ENCODE measurements at regions not wholly inside any gene's neighbourhood (a gene's known extent, or its start where the extent isn't known, plus 50 kb on each side); places are given as distances from the start of the nearest gene placed in this dataset.

GRCh38 chr6:120431841-120432240, 902.4 kb downstream of the TBC1D32 start:
- DNase-seq (ENCODE audit: low read depth in 2 of 2), result no peak
- H4K20me1 ChIP-seq (ENCODE audit: control insufficient read depth, extremely low read depth, insufficient read depth, low read length), result no peaks in the 10 kb centered on the region
- TF ChIP-seq, protein P1, sequence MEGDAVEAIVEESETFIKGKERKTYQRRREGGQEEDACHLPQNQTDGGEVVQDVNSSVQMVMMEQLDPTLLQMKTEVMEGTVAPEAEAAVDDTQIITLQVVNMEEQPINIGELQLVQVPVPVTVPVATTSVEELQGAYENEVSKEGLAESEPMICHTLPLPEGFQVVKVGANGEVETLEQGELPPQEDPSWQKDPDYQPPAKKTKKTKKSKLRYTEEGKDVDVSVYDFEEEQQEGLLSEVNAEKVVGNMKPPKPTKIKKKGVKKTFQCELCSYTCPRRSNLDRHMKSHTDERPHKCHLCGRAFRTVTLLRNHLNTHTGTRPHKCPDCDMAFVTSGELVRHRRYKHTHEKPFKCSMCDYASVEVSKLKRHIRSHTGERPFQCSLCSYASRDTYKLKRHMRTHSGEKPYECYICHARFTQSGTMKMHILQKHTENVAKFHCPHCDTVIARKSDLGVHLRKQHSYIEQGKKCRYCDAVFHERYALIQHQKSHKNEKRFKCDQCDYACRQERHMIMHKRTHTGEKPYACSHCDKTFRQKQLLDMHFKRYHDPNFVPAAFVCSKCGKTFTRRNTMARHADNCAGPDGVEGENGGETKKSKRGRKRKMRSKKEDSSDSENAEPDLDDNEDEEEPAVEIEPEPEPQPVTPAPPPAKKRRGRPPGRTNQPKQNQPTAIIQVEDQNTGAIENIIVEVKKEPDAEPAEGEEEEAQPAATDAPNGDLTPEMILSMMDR (conservative IDR thresholded peaks at IDR 0.05 in 1 of 2, IDR thresholded peaks at IDR 0.05 in 1 of 2; ENCODE audit: low read depth in 1 of 2, low read length in 2 of 2), result no peak
- no peak for TF ChIP-seq EZH2 (IDR thresholded peaks at IDR 0.05; ENCODE audit: low read length, missing control alignments)
- no peaks in the 10 kb centered on the region for H3K4me1 ChIP-seq (ENCODE audit: control insufficient read depth, extremely low read depth, insufficient read depth, low read length)
- H3K4me3 ChIP-seq (replicated peaks in 1 of 4; ENCODE audit: control extremely low read depth in 1 of 4, insufficient read depth in 1 of 4, low read depth in 3 of 4, low read length in 4 of 4), result no peak overlapping the region
- H3K9ac ChIP-seq (ENCODE audit: insufficient read depth, low read length), result no peak overlapping the region
- no peaks in the 10 kb centered on the region for H3K27me3 ChIP-seq (ENCODE audit: control insufficient read depth, insufficient read depth, low read length)
- no peaks in the 10 kb centered on the region for H3K36me3 ChIP-seq (ENCODE audit: control insufficient read depth, insufficient read depth, low read length)
- no peak overlapping the region for H3K27ac ChIP-seq (ENCODE audit: insufficient read depth, low read length)
- H3K4me2 ChIP-seq (ENCODE audit: extremely low read depth, insufficient read depth, low read length), result no peak overlapping the region
- no peaks in the 10 kb centered on the region for H3K9me3 ChIP-seq (ENCODE audit: control insufficient read depth, insufficient read depth, low read depth, low read length)
- H3K79me2 ChIP-seq (ENCODE audit: control insufficient read depth, insufficient read depth, low read length), result no peaks in the 10 kb centered on the region
- no peak overlapping the region for H2AFZ ChIP-seq (ENCODE audit: low read length)

DNA sequence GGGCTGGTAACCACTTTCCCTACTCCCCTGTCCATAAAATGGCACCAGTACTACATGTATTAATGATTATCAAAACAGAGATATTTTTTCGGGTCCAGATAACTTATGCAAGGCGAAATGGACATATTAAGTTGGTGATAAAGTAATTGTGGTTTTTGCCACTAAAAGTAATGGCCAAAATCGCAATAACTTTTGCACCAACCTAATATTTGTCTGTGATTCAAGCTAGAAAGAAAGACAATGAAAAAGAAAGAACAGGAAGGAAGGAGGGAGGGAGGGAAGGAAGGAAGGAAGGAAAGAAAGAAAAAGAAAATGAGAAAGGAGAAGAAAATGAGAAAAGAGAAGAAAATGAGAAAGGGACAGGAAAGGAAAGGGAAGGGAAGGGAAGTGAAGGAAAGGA, 922.9 kb downstream of the TBC1D32 start:
- no peak for DNase-seq (ENCODE audit: low read depth in 2 of 2)
- TF ChIP-seq, protein P1 (conservative IDR thresholded peaks at IDR 0.05 in 1 of 2, IDR thresholded peaks at IDR 0.05 in 1 of 2; ENCODE audit: low read depth in 1 of 2, low read length in 2 of 2), result no peak
- TF ChIP-seq EZH2 (IDR thresholded peaks at IDR 0.05; ENCODE audit: low read length, missing control alignments), result no peak
- H3K79me2 ChIP-seq (ENCODE audit: control insufficient read depth, insufficient read depth, low read length), result no peaks in the 10 kb centered on the region
- H3K36me3 ChIP-seq (ENCODE audit: control insufficient read depth, insufficient read depth, low read length), result no peaks in the 10 kb centered on the region
- no peak overlapping the region for H3K9ac ChIP-seq (ENCODE audit: insufficient read depth, low read length)
- no peak overlapping the region for H3K4me2 ChIP-seq (ENCODE audit: extremely low read depth, insufficient read depth, low read length)
- no peak overlapping the region for H3K4me3 ChIP-seq (replicated peaks in 1 of 4; ENCODE audit: control extremely low read depth in 1 of 4, insufficient read depth in 1 of 4, low read depth in 3 of 4, low read length in 4 of 4)
- no peaks in the 10 kb centered on the region for H4K20me1 ChIP-seq (ENCODE audit: control insufficient read depth, extremely low read depth, insufficient read depth, low read length)
- H3K27me3 ChIP-seq (ENCODE audit: control insufficient read depth, insufficient read depth, low read length), result no peaks in the 10 kb centered on the region
- no peaks in the 10 kb centered on the region for H3K4me1 ChIP-seq (ENCODE audit: control insufficient read depth, extremely low read depth, insufficient read depth, low read length)
- H2AFZ ChIP-seq (ENCODE audit: low read length), result no peak overlapping the region
- no peaks in the 10 kb centered on the region for H3K9me3 ChIP-seq (ENCODE audit: control insufficient read depth, insufficient read depth, low read depth, low read length)
- no peak overlapping the region for H3K27ac ChIP-seq (ENCODE audit: insufficient read depth, low read length)

- Histone ChIP-seq H4K20me1 (ENCODE audit: control insufficient read depth, extremely low read depth, insufficient read depth, low read length) (no peaks in the 10 kb centered on the region), H3K9ac (ENCODE audit: insufficient read depth, low read length) (no peak overlapping the region), H3K36me3 (ENCODE audit: control insufficient read depth, insufficient read depth, low read length) (no peaks in the 10 kb centered on the region), H3K27ac (ENCODE audit: insufficient read depth, low read length) (no peak overlapping the region), H3K4me2 (ENCODE audit: extremely low read depth, insufficient read depth, low read length) (no peak overlapping the region), H3K4me1 (ENCODE audit: control insufficient read depth, extremely low read depth, insufficient read depth, low read length) (no peaks in the 10 kb centered on the region), H3K9me3 (ENCODE audit: control insufficient read depth, insufficient read depth, low read depth, low read length) (no peaks in the 10 kb centered on the region), H2AFZ (ENCODE audit: low read length) (no peak overlapping the region), H3K27me3 (ENCODE audit: control insufficient read depth, insufficient read depth, low read length) (no peaks in the 10 kb centered on the region), H3K4me3 (replicated peaks in 1 of 4; ENCODE audit: control extremely low read depth in 1 of 4, insufficient read depth in 1 of 4, low read depth in 3 of 4, low read length in 4 of 4) (no peak overlapping the region), H3K79me2 (ENCODE audit: control insufficient read depth, insufficient read depth, low read length) (no peaks in the 10 kb centered on the region)
- TF ChIP-seq EZH2 (IDR thresholded peaks at IDR 0.05; ENCODE audit: low read length, missing control alignments), result no peak
- TF ChIP-seq, protein P1 (conservative IDR thresholded peaks at IDR 0.05 in 1 of 2, IDR thresholded peaks at IDR 0.05 in 1 of 2; ENCODE audit: low read depth in 1 of 2, low read length in 2 of 2), result no peak
- DNase-seq (ENCODE audit: low read depth in 2 of 2), result no peak
These were observed 923.7 kb downstream of the TBC1D32 start for GRCh38 chr6:120410586-120410985.
